Astrocyte (in vitro differentiated cells and primary cell): ENCODE measurements at regions not wholly inside any gene's neighbourhood (a gene's known extent, or its start where the extent isn't known, plus 50 kb on each side); places are given as distances from the start of the nearest gene placed in this dataset.

Experiments
- EZH2 ChIP-seq: IDR thresholded peaks from 2 replicates; pipeline ENCODE4 v1.6.1; 2012; ENCODE audit warnings: mild to moderate bottlenecking, low read length, inconsistent platforms; ENCODE audit not compliant: insufficient read depth
- TF ChIP-seq, protein P1 (sequence below): IDR thresholded peaks from 2 replicates; pipeline ENCODE4 v1.5.1; 2011; ENCODE audit warnings: low read depth, mild to moderate bottlenecking, inconsistent platforms, low read length, moderate library complexity; ENCODE audit not compliant: insufficient read depth

DNA sequence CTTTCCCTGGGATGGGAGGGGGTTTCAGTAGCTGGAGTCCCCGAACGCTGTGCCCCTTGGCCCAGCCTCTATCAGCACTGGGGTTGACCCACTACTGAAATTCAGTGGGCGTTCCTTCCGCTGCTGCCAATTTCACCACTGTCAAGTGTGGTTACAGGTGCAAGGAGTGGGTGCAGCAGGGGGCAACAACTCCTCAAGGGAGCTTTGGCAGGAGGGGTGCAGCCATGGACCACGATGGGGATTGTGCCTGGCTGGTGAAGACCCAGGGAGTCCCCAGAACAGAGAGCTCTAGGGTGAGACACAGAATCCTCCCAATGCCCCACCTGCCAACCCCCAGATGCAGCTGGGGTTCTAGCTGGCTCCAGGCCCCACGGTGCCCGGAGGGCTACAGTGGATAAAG lies 123.5 kb upstream of the SDK2 start:
- TF ChIP-seq, protein P1, sequence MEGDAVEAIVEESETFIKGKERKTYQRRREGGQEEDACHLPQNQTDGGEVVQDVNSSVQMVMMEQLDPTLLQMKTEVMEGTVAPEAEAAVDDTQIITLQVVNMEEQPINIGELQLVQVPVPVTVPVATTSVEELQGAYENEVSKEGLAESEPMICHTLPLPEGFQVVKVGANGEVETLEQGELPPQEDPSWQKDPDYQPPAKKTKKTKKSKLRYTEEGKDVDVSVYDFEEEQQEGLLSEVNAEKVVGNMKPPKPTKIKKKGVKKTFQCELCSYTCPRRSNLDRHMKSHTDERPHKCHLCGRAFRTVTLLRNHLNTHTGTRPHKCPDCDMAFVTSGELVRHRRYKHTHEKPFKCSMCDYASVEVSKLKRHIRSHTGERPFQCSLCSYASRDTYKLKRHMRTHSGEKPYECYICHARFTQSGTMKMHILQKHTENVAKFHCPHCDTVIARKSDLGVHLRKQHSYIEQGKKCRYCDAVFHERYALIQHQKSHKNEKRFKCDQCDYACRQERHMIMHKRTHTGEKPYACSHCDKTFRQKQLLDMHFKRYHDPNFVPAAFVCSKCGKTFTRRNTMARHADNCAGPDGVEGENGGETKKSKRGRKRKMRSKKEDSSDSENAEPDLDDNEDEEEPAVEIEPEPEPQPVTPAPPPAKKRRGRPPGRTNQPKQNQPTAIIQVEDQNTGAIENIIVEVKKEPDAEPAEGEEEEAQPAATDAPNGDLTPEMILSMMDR, result no peak
- no peak for TF ChIP-seq EZH2
